ENCODE measurements at regions not wholly inside any gene's neighbourhood (a gene's known extent, or its start where the extent isn't known, plus 50 kb on each side); places are given as distances from the start of the nearest gene placed in this dataset.
"Not testable (repeated sequence)": the region's sequence is repeated elsewhere in the genome, so short reads cannot be mapped to it uniquely, and the experiment has no call there.

GRCh38 chr11:19627566-19627965 lies 85.1 kb upstream of the NAV2 start:
- peak overlapping the region; percentile 66 to 73 for H3K27ac ChIP-seq
- DNase-seq (ENCODE audit: low spot score): no peak
- no peak for TF ChIP-seq CTCF (IDR thresholded peaks at IDR 0.05)
- no peak overlapping the region for H3K4me3 ChIP-seq
- H3K9me3 ChIP-seq: no peaks in the 10 kb centered on the region
- H3K4me1 ChIP-seq: peaks cover 0 to 36% of the 10 kb centered on the region in 2 donors
- H3K36me3 ChIP-seq: no peaks in the 10 kb centered on the region
- no peaks in the 10 kb centered on the region for H3K27me3 ChIP-seq

- Histone ChIP-seq H3K4me3 (no peak overlapping the region), H3K9me3 (no peaks in the 10 kb centered on the region), H3K27ac (no peak overlapping the region), H3K36me3 (no peaks in the 10 kb centered on the region), H3K27me3 (no peaks in the 10 kb centered on the region), H3K4me1 (peaks cover 0 to 23% of the 10 kb centered on the region in 2 donors)
- no peak for TF ChIP-seq CTCF (IDR thresholded peaks at IDR 0.05)
- no peak for DNase-seq (ENCODE audit: low spot score)
These were observed 87.2 kb upstream of the NAV2 start for GRCh38 chr11:19625438-19625837.

DNA sequence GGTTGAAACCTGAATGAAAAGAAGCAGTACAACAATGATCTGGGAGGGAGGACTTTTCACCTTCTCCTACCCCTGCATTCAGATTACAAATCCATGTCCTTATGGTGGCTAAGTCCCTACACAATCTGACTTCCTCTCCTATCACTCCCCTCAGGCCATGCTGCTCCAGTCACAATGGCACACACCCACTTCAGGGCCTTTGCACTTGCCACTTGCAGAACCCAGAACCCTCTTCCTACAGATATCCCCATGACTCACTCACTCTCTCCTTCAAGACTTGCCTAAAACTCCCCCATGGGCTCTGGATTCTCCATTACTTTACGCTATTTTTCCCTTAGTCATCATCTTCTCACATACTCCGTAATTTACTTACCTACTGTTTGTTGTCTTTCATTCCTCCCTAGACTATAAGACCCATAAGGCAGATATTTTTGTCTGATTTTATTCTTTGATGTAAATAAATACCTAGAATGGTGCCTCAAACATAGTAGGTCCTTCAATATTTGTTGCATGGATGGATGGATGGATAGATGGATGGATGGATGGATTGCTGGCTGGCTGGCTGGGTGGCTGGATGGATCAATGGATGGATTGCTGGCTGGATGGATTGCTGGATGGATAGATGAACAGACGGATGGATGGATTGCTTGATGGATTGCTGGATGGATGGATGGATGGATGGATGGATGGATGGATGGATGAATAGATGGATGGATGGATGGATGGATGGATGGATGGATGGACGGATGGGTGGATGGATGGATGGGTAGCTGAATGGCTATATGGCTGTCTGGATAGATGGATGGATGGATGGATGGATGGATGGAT lies 94.7 kb upstream of the NAV2 start:
- TF ChIP-seq CTCF (IDR thresholded peaks at IDR 0.05): no peak
- Histone ChIP-seq H3K4me1 (no peaks in the 10 kb centered on the region), H3K4me3 (no peak overlapping the region), H3K27me3 (no peaks in the 10 kb centered on the region), H3K27ac (no peak overlapping the region), H3K36me3 (no peaks in the 10 kb centered on the region), H3K9me3 (no peaks in the 10 kb centered on the region)
- no peak for DNase-seq (ENCODE audit: low spot score)

DNA sequence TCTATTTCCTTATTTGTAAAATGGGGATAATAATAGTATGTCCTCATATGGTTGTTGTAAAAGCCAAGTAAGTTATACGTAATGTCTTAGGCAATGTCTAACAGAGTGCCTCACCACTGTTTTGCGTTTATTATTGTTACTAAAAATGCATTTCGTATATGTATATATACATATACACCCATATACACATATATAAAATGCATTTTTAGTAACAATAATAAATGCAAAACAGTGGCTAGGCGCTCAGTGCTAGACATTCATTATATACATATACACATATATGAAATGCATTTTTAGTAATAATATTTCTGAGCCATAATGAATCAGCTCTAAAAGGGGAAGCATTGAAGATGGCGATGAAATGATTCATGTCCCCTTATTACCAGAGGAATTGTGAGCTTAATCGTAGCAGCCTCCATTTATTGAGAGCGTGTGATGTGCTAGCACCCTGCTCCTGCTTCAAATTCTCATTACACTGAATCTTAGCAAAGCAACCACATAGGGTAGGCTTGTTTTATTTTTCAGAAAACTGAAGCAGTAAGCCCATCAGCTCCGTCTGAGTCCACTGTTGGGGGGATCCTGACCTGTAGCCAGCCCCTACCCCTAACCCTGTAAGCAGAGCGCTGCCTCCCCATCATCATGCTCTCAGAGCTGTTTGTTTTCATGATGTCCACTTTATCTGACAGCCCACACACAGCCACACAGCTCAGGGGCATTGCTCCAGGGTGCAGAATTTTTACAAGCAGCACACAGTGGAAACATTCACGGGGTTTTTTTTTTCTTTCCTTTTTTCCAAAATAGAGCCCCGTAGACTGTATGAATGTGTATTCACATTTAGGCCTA lies 97.1 kb upstream of the NAV2 start:
- no peak for DNase-seq (ENCODE audit: low spot score)
- no peak overlapping the region for H3K4me3 ChIP-seq
- H3K9me3 ChIP-seq: no peaks in the 10 kb centered on the region
- no peak for TF ChIP-seq CTCF (IDR thresholded peaks at IDR 0.05)
- peak overlapping the region in 1 of 2 donors; percentile 32 for H3K27ac ChIP-seq
- no peaks in the 10 kb centered on the region for H3K27me3 ChIP-seq
- H3K36me3 ChIP-seq: no peaks in the 10 kb centered on the region
- no peaks in the 10 kb centered on the region for H3K4me1 ChIP-seq

- DNase-seq (ENCODE audit: low spot score): no peak
- no peak overlapping the region for H3K27ac ChIP-seq
These were observed 98.2 kb upstream of the NAV2 start for GRCh38 chr11:19614370-19614940.

DNA sequence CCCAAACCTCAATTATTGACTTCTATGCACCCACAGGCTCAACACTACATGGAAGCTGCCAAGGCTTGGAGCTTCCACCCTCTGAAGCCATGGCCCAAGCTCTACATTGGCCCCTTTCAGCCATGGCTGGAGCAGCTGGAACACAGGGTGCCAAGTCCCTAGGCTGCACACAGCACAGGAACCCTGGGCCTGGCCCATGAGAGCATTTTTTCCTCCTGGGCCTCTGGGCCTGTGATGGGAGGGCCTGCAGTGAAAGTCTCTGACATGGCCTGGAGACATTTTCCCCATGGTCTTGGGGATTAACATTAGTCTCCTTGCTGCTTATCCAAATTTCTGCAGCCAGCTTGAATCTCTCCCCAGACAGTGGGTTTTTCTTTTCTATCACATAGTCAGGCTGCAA lies 100.6 kb upstream of the NAV2 start:
- not testable (repeated sequence) for H3K36me3 ChIP-seq; H3K9me3 ChIP-seq; DNase-seq (ENCODE audit: low spot score); H3K27ac ChIP-seq; H3K27me3 ChIP-seq; H3K4me3 ChIP-seq
- H3K4me1 ChIP-seq: peaks cover 0 to 18% of the 10 kb centered on the region in 2 donors

More at GRCh38 chr11:19614370-19614940, 98.2 kb upstream of the NAV2 start:
- Histone ChIP-seq H3K4me3 (no peak overlapping the region), H3K27me3 (no peaks in the 10 kb centered on the region), H3K4me1 (no peaks in the 10 kb centered on the region), H3K36me3 (no peaks in the 10 kb centered on the region), H3K9me3 (no peaks in the 10 kb centered on the region)
- no peak for TF ChIP-seq CTCF (IDR thresholded peaks at IDR 0.05)

All from right atrium auricular region (tissue), 2 donors.